HEK293 (cell line): ENCODE measurements at regions not wholly inside any gene's neighbourhood (a gene's known extent, or its start where the extent isn't known, plus 50 kb on each side); places are given as distances from the start of the nearest gene placed in this dataset.
A peak's percentile ranks its signal among the peaks of the same experiment; 100 is the strongest.

Experiments used
- CTCF ChIA-PET: fragments of 350-600 bp; formaldehyde crosslinking; extraction: SDS; loops from one replicate; lab custom pipeline; 2021; ENCODE audit warnings: antibody characterized with exemption; lab: Yijun Ruan, JAX
- POLR2A ChIA-PET: fragments of 300-600 bp; formaldehyde crosslinking; extraction: SDS; loops from one replicate; lab custom pipeline; 2020; ENCODE audit warnings: antibody characterized with exemption, inconsistent platforms; lab: Yijun Ruan, JAX
- H3K27ac ChIP-seq: fragments of 200-500 bp; sonication (Bioruptor generic); 2 replicates; pipeline ENCODE4 v1.5.1; 2014; ENCODE audit warnings: low read depth, low read length, control low read depth, inconsistent platforms; ENCODE audit errors: extremely low read depth
- H3K36me3 ChIP-seq, 2 experiments: fragments of 200-500 bp in 1 of 2; sonication (Bioruptor generic) in 1 of 2; 1 replicate in 1 of 2; 2 replicates in 1 of 2; pipeline ENCODE4 v1.5.1; 2014 to 2017; ENCODE audit warnings: inconsistent platforms in 2 of 2, low read length in 2 of 2; ENCODE audit not compliant: control insufficient read depth in 2 of 2, insufficient read depth in 1 of 2
- H3K4me1 ChIP-seq: fragments of 200-500 bp; sonication (Bioruptor generic); 2 replicates; pipeline ENCODE4 v1.5.1; 2014; ENCODE audit warnings: mild to moderate bottlenecking, low read length, inconsistent platforms; ENCODE audit not compliant: control insufficient read depth, insufficient read depth
- H3K4me3 ChIP-seq: 2 replicates; pipeline ENCODE4 v1.5.1; 2011; ENCODE audit warnings: low read depth, mild to moderate bottlenecking, control low read depth, low read length, moderate library complexity
- H3K9me3 ChIP-seq: fragments of 200-500 bp; sonication (Bioruptor generic); 2 replicates; pipeline ENCODE4 v1.5.1; 2014; ENCODE audit warnings: low read depth, low read length, inconsistent platforms; ENCODE audit not compliant: control insufficient read depth, insufficient read depth
- PRDM4 ChIP-seq: fragments of 450-650 bp; formaldehyde crosslinking; IDR thresholded peaks from 2 replicates; pipeline ENCODE4 v1.5.1; 2017; ENCODE audit warnings: missing biosample characterization, missing genetic modification characterization
- SETDB1 ChIP-seq: IDR thresholded peaks from one replicate; pipeline ENCODE4 v1.6.1; 2017; ENCODE audit warnings: mild to moderate bottlenecking, low read length, moderate library complexity, mixed read lengths; ENCODE audit not compliant: insufficient read length
- ZFP69B ChIP-seq: fragments of 450-650 bp; formaldehyde crosslinking; IDR thresholded peaks from 2 replicates; pipeline ENCODE4 v1.5.1; 2016; ENCODE audit warnings: missing biosample characterization, missing genetic modification characterization
- ZNF174 ChIP-seq: fragments of 450-650 bp; formaldehyde crosslinking; IDR thresholded peaks from 2 replicates; pipeline ENCODE4 v1.5.0; 2017; ENCODE audit warnings: missing biosample characterization, mild to moderate bottlenecking, missing genetic modification characterization
- ZNF184 ChIP-seq: fragments of 450-650 bp; IDR thresholded peaks from 2 replicates; pipeline ENCODE4 v1.5.1; 2018; ENCODE audit warnings: missing biosample characterization, mild to moderate bottlenecking, missing genetic modification characterization
- ZNF391 ChIP-seq: fragments of 450-650 bp; formaldehyde crosslinking; IDR thresholded peaks from 2 replicates; pipeline ENCODE4 v1.5.1; 2016; ENCODE audit warnings: low read depth, missing biosample characterization, missing genetic modification characterization, borderline replicate concordance
- ZNF433 ChIP-seq: fragments of 450-650 bp; formaldehyde crosslinking; IDR thresholded peaks from 2 replicates; pipeline ENCODE4 v1.5.1; 2016; ENCODE audit warnings: missing biosample characterization, missing genetic modification characterization, low read depth
- ZNF529 ChIP-seq: fragments of 450-650 bp; formaldehyde crosslinking; IDR thresholded peaks from 2 replicates; pipeline ENCODE4 v1.5.1; 2017; ENCODE audit warnings: missing genetic modification characterization, missing biosample characterization; ENCODE audit not compliant: insufficient replicate concordance
- ZNF664 ChIP-seq: fragments of 450-650 bp; formaldehyde crosslinking; IDR thresholded peaks from 2 replicates; pipeline ENCODE4 v1.5.1; 2016; ENCODE audit warnings: missing biosample characterization, missing genetic modification characterization
- TF ChIP-seq, protein P1 (sequence below): fragments of 450-650 bp; formaldehyde crosslinking; IDR thresholded peaks from 2 replicates; pipeline ENCODE4 v1.5.1; 2017; ENCODE audit warnings: missing biosample characterization, missing genetic modification characterization
- TF ChIP-seq, protein P2 (sequence below): fragments of 450-650 bp; formaldehyde crosslinking; IDR thresholded peaks from 2 replicates; pipeline ENCODE4 v1.5.1; 2016; ENCODE audit warnings: missing biosample characterization, missing genetic modification characterization, low read depth
- TF ChIP-seq, protein P3 (sequence below): fragments of 450-650 bp; formaldehyde crosslinking; IDR thresholded peaks from 2 replicates; pipeline ENCODE4 v1.5.1; 2016; ENCODE audit warnings: missing biosample characterization, missing genetic modification characterization
- TF ChIP-seq, protein P4 (sequence below): fragments of 450-650 bp; formaldehyde crosslinking; IDR thresholded peaks from 2 replicates; pipeline ENCODE4 v1.5.1; 2016; ENCODE audit warnings: missing biosample characterization, missing genetic modification characterization, borderline replicate concordance
- TF ChIP-seq, protein P5 (sequence below): fragments of 450-650 bp; formaldehyde crosslinking; IDR thresholded peaks from 2 replicates; pipeline ENCODE4 v1.5.1; 2016; ENCODE audit warnings: missing biosample characterization, missing genetic modification characterization

DNA sequence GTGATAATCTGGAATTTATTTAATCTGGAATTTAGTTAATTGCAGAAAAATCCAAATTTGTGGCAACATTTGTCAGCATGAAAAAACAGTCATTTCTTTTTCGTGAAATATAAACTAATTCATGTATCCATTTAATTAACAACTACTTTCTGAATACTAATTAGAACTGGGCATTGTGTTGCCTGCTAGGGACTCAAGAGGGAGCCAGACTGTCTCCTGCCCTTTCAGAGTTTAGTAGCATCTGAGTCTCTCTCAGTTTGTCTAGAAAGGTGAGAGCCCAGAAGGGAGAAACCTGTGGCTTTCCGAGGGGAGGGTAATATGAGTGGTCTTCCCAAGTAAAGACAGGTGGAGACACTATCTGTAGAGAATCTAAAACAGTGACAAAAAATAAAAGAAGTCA, 210.9 kb upstream of the HDDC2 start:
- Histone ChIP-seq H3K4me3 (no peak overlapping the region), H3K4me1 (peaks cover 8% of the 10 kb centered on the region), H3K27ac (no peak overlapping the region), H3K9me3 (peaks cover 2% of the 10 kb centered on the region), H3K36me3 (no peaks in the 10 kb centered on the region)
- ChIA-PET POLR2A (no interaction called here), CTCF (interaction anchor here (1.0 kb wide), 2 partner anchors 21 to 103 kb away, joined by 3 read pairs; no protein-coding TSS in a partner anchor)
- TF ChIP-seq, protein P1, sequence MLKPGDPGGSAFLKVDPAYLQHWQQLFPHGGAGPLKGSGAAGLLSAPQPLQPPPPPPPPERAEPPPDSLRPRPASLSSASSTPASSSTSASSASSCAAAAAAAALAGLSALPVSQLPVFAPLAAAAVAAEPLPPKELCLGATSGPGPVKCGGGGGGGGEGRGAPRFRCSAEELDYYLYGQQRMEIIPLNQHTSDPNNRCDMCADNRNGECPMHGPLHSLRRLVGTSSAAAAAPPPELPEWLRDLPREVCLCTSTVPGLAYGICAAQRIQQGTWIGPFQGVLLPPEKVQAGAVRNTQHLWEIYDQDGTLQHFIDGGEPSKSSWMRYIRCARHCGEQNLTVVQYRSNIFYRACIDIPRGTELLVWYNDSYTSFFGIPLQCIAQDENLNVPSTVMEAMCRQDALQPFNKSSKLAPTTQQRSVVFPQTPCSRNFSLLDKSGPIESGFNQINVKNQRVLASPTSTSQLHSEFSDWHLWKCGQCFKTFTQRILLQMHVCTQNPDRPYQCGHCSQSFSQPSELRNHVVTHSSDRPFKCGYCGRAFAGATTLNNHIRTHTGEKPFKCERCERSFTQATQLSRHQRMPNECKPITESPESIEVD (tag by site-specific recombination) = no peak
- TF ChIP-seq ZNF391 (tag by site-specific recombination) (no peak), ZNF174 (tag by site-specific recombination) (no peak), ZFP69B (no peak), ZNF664 (tag by site-specific recombination) (peak; percentile 27; the same call in 1 of the 2 replicates), ZNF184 (no peak)
- TF ChIP-seq, protein P2, sequence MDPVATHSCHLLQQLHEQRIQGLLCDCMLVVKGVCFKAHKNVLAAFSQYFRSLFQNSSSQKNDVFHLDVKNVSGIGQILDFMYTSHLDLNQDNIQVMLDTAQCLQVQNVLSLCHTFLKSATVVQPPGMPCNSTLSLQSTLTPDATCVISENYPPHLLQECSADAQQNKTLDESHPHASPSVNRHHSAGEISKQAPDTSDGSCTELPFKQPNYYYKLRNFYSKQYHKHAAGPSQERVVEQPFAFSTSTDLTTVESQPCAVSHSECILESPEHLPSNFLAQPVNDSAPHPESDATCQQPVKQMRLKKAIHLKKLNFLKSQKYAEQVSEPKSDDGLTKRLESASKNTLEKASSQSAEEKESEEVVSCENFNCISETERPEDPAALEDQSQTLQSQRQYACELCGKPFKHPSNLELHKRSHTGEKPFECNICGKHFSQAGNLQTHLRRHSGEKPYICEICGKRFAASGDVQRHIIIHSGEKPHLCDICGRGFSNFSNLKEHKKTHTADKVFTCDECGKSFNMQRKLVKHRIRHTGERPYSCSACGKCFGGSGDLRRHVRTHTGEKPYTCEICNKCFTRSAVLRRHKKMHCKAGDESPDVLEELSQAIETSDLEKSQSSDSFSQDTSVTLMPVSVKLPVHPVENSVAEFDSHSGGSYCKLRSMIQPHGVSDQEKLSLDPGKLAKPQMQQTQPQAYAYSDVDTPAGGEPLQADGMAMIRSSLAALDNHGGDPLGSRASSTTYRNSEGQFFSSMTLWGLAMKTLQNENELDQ = no peak
- TF ChIP-seq, protein P3, sequence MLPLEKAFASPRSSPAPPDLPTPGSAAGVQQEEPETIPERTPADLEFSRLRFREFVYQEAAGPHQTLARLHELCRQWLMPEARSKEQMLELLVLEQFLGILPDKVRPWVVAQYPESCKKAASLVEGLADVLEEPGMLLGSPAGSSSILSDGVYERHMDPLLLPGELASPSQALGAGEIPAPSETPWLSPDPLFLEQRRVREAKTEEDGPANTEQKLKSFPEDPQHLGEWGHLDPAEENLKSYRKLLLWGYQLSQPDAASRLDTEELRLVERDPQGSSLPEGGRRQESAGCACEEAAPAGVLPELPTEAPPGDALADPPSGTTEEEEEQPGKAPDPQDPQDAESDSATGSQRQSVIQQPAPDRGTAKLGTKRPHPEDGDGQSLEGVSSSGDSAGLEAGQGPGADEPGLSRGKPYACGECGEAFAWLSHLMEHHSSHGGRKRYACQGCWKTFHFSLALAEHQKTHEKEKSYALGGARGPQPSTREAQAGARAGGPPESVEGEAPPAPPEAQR (tag by site-specific recombination) = no peak

- ChIA-PET POLR2A (interaction anchor here (0.8 to 1.1 kb wide), 2 partner anchors 20 to 233 kb away, joined by 3 to 4 read pairs; no protein-coding TSS in a partner anchor), CTCF (interaction anchor here (0.7 to 0.9 kb wide), 2 partner anchors 267 to 344 kb away, joined by 3 read pairs; no protein-coding TSS in a partner anchor)
- Histone ChIP-seq H3K9me3 (peaks cover 2% of the 10 kb centered on the region), H3K27ac (no peak overlapping the region), H3K4me3 (no peak overlapping the region), H3K4me1 (no peaks in the 10 kb centered on the region), H3K36me3 (no peaks in the 10 kb centered on the region)
- TF ChIP-seq ZNF433 (no peak), ZNF529 (peak; percentile 99)
Observed at GRCh38 chr6:125513978-125514377, 212.2 kb upstream of the HDDC2 start.

DNA sequence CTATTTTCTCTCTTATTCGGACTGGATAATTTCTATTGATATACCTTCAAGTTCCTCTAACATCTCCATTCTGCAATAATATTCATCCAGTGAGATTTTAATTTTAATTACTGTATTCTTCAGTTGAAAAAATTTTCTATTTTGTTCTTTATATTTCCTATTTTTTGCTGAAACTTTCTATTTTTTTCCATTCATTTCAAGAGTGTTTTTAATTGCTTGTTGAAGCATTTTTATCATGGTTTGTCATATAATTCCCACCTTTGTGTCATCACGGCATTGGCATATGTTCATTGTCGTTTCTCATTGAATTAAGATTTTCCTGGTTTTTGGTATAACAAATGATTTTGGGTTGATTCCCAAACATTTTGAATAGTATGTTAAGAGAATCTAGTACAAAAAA, 214.9 kb upstream of the HDDC2 start:
- H3K9me3 ChIP-seq = peaks cover 2% of the 10 kb centered on the region
- CTCF ChIA-PET = interaction anchor here (0.6 to 0.7 kb wide), 3 partner anchors 30 to 526 kb away, joined by 3 to 4 read pairs (median 3); no protein-coding TSS in a partner anchor
- TF ChIP-seq PRDM4 (no peak), SETDB1 (peak; percentile 86), ZNF184 (peak; percentile 95), ZFP69B (no peak)
- TF ChIP-seq, protein P4, sequence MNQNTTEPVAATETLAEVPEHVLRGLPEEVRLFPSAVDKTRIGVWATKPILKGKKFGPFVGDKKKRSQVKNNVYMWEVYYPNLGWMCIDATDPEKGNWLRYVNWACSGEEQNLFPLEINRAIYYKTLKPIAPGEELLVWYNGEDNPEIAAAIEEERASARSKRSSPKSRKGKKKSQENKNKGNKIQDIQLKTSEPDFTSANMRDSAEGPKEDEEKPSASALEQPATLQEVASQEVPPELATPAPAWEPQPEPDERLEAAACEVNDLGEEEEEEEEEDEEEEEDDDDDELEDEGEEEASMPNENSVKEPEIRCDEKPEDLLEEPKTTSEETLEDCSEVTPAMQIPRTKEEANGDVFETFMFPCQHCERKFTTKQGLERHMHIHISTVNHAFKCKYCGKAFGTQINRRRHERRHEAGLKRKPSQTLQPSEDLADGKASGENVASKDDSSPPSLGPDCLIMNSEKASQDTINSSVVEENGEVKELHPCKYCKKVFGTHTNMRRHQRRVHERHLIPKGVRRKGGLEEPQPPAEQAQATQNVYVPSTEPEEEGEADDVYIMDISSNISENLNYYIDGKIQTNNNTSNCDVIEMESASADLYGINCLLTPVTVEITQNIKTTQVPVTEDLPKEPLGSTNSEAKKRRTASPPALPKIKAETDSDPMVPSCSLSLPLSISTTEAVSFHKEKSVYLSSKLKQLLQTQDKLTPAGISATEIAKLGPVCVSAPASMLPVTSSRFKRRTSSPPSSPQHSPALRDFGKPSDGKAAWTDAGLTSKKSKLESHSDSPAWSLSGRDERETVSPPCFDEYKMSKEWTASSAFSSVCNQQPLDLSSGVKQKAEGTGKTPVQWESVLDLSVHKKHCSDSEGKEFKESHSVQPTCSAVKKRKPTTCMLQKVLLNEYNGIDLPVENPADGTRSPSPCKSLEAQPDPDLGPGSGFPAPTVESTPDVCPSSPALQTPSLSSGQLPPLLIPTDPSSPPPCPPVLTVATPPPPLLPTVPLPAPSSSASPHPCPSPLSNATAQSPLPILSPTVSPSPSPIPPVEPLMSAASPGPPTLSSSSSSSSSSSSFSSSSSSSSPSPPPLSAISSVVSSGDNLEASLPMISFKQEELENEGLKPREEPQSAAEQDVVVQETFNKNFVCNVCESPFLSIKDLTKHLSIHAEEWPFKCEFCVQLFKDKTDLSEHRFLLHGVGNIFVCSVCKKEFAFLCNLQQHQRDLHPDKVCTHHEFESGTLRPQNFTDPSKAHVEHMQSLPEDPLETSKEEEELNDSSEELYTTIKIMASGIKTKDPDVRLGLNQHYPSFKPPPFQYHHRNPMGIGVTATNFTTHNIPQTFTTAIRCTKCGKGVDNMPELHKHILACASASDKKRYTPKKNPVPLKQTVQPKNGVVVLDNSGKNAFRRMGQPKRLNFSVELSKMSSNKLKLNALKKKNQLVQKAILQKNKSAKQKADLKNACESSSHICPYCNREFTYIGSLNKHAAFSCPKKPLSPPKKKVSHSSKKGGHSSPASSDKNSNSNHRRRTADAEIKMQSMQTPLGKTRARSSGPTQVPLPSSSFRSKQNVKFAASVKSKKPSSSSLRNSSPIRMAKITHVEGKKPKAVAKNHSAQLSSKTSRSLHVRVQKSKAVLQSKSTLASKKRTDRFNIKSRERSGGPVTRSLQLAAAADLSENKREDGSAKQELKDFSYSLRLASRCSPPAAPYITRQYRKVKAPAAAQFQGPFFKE (tag by site-specific recombination) = no peak
- TF ChIP-seq, protein P5, sequence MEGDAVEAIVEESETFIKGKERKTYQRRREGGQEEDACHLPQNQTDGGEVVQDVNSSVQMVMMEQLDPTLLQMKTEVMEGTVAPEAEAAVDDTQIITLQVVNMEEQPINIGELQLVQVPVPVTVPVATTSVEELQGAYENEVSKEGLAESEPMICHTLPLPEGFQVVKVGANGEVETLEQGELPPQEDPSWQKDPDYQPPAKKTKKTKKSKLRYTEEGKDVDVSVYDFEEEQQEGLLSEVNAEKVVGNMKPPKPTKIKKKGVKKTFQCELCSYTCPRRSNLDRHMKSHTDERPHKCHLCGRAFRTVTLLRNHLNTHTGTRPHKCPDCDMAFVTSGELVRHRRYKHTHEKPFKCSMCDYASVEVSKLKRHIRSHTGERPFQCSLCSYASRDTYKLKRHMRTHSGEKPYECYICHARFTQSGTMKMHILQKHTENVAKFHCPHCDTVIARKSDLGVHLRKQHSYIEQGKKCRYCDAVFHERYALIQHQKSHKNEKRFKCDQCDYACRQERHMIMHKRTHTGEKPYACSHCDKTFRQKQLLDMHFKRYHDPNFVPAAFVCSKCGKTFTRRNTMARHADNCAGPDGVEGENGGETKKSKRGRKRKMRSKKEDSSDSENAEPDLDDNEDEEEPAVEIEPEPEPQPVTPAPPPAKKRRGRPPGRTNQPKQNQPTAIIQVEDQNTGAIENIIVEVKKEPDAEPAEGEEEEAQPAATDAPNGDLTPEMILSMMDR (tag by site-specific recombination) = no peak
- no peak overlapping the region for H3K27ac ChIP-seq
- no peaks in the 10 kb centered on the region for H3K36me3 ChIP-seq
- H3K4me3 ChIP-seq = no peak overlapping the region
- POLR2A ChIA-PET = no interaction called here
- peaks cover 9% of the 10 kb centered on the region for H3K4me1 ChIP-seq
